WTC11 (cell line): ENCODE measurements at regions not wholly inside any gene's neighbourhood (a gene's known extent, or its start where the extent isn't known, plus 50 kb on each side); places are given as distances from the start of the nearest gene placed in this dataset.

Experiments
- IRF2 ChIP-seq: sonication (generic); formaldehyde crosslinking; IDR thresholded peaks from 2 replicates; pipeline ENCODE4 v1.8.0; 2022; ENCODE audit warnings: low read depth, missing genetic modification reagents, borderline replicate concordance
- NR2C2 ChIP-seq: sonication (generic); formaldehyde crosslinking; IDR thresholded peaks from 2 replicates; pipeline ENCODE4 v1.8.0; 2022; ENCODE audit warnings: mild to moderate bottlenecking, missing genetic modification reagents
- TCF7 ChIP-seq: sonication (generic); formaldehyde crosslinking; IDR thresholded peaks from 2 replicates; pipeline ENCODE4 v1.8.0; 2022; ENCODE audit warnings: mild to moderate bottlenecking, low read depth, missing genetic modification reagents, moderate library complexity
- TEAD1 ChIP-seq: sonication (generic); formaldehyde crosslinking; IDR thresholded peaks from 2 replicates; pipeline ENCODE4 v1.8.0; 2022; ENCODE audit warnings: mild to moderate bottlenecking, missing genetic modification reagents
- TF ChIP-seq, protein P1 (sequence below): fragments of 200-600 bp; IDR thresholded peaks from 2 replicates; pipeline ENCODE4 v1.8.0; 2022; ENCODE audit warnings: antibody characterized with exemption
- TF ChIP-seq, protein P2 (sequence below): sonication (generic); formaldehyde crosslinking; IDR thresholded peaks from 2 replicates; pipeline ENCODE4 v1.8.1; 2023; ENCODE audit warnings: mild to moderate bottlenecking, missing genetic modification reagents, moderate library complexity
- TF ChIP-seq, protein P3 (sequence below): sonication (generic); formaldehyde crosslinking; IDR thresholded peaks from 2 replicates; pipeline ENCODE4 v1.8.0; 2023; ENCODE audit warnings: missing genetic modification reagents
- TF ChIP-seq, protein P4 (sequence below): sonication (generic); formaldehyde crosslinking; IDR thresholded peaks from 2 replicates; pipeline ENCODE4 v1.8.0; 2023; ENCODE audit warnings: missing genetic modification reagents, mild to moderate bottlenecking, borderline replicate concordance
- TF ChIP-seq, protein P5 (sequence below): sonication (generic); formaldehyde crosslinking; IDR thresholded peaks from 2 replicates; pipeline ENCODE4 v1.8.1; 2022; ENCODE audit warnings: mild to moderate bottlenecking, missing genetic modification reagents, moderate library complexity, borderline replicate concordance
- TF ChIP-seq, protein P6 (sequence below): fragments of 250-450 bp; sonication (Bioruptor Pico); IDR thresholded peaks from 2 replicates; pipeline ENCODE4 v2.1.2; 2022; ENCODE audit warnings: mild to moderate bottlenecking, moderate library complexity

DNA sequence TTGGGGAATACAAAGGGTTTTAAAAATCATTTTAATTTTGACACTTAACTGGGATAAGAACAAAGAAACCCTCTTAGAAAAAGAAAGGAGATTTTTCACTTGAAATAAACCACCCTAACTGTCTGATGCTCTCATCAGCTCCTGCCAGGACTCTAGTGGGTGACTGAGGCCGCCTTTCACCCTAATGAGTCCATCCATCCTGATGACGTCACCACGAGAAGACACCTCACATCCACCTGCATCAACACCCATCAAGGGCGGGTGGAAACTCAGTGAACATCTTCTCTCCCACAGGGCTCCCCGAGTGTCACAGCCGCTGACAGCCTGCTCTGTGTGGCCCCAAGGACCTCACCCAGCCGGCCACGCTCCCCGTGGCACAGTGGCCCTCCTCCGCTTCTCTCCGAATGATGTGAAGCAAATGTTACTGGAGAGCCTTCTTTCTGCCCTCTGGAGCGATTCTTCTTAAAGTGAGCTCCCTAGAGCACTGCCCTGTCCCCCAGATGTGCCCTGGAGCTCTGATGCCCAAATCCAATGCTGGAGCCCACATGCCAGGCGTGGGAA is 584.3 kb upstream of the ADAMTS16 start:
- TF ChIP-seq, protein P1, sequence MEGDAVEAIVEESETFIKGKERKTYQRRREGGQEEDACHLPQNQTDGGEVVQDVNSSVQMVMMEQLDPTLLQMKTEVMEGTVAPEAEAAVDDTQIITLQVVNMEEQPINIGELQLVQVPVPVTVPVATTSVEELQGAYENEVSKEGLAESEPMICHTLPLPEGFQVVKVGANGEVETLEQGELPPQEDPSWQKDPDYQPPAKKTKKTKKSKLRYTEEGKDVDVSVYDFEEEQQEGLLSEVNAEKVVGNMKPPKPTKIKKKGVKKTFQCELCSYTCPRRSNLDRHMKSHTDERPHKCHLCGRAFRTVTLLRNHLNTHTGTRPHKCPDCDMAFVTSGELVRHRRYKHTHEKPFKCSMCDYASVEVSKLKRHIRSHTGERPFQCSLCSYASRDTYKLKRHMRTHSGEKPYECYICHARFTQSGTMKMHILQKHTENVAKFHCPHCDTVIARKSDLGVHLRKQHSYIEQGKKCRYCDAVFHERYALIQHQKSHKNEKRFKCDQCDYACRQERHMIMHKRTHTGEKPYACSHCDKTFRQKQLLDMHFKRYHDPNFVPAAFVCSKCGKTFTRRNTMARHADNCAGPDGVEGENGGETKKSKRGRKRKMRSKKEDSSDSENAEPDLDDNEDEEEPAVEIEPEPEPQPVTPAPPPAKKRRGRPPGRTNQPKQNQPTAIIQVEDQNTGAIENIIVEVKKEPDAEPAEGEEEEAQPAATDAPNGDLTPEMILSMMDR, result no peak
- TF ChIP-seq TEAD1 (CRISPR knock-in tag) (no peak), NR2C2 (CRISPR knock-in tag) (no peak), TCF7 (CRISPR knock-in tag) (no peak), IRF2 (no peak)
- TF ChIP-seq, protein P2, sequence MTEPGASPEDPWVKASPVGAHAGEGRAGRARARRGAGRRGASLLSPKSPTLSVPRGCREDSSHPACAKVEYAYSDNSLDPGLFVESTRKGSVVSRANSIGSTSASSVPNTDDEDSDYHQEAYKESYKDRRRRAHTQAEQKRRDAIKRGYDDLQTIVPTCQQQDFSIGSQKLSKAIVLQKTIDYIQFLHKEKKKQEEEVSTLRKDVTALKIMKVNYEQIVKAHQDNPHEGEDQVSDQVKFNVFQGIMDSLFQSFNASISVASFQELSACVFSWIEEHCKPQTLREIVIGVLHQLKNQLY (CRISPR knock-in tag), result no peak
- TF ChIP-seq, protein P3, sequence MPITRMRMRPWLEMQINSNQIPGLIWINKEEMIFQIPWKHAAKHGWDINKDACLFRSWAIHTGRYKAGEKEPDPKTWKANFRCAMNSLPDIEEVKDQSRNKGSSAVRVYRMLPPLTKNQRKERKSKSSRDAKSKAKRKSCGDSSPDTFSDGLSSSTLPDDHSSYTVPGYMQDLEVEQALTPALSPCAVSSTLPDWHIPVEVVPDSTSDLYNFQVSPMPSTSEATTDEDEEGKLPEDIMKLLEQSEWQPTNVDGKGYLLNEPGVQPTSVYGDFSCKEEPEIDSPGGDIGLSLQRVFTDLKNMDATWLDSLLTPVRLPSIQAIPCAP (CRISPR knock-in tag), result no peak
- TF ChIP-seq, protein P4, sequence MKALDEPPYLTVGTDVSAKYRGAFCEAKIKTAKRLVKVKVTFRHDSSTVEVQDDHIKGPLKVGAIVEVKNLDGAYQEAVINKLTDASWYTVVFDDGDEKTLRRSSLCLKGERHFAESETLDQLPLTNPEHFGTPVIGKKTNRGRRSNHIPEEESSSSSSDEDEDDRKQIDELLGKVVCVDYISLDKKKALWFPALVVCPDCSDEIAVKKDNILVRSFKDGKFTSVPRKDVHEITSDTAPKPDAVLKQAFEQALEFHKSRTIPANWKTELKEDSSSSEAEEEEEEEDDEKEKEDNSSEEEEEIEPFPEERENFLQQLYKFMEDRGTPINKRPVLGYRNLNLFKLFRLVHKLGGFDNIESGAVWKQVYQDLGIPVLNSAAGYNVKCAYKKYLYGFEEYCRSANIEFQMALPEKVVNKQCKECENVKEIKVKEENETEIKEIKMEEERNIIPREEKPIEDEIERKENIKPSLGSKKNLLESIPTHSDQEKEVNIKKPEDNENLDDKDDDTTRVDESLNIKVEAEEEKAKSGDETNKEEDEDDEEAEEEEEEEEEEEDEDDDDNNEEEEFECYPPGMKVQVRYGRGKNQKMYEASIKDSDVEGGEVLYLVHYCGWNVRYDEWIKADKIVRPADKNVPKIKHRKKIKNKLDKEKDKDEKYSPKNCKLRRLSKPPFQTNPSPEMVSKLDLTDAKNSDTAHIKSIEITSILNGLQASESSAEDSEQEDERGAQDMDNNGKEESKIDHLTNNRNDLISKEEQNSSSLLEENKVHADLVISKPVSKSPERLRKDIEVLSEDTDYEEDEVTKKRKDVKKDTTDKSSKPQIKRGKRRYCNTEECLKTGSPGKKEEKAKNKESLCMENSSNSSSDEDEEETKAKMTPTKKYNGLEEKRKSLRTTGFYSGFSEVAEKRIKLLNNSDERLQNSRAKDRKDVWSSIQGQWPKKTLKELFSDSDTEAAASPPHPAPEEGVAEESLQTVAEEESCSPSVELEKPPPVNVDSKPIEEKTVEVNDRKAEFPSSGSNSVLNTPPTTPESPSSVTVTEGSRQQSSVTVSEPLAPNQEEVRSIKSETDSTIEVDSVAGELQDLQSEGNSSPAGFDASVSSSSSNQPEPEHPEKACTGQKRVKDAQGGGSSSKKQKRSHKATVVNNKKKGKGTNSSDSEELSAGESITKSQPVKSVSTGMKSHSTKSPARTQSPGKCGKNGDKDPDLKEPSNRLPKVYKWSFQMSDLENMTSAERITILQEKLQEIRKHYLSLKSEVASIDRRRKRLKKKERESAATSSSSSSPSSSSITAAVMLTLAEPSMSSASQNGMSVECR (CRISPR knock-in tag), result no peak
- TF ChIP-seq, protein P5, sequence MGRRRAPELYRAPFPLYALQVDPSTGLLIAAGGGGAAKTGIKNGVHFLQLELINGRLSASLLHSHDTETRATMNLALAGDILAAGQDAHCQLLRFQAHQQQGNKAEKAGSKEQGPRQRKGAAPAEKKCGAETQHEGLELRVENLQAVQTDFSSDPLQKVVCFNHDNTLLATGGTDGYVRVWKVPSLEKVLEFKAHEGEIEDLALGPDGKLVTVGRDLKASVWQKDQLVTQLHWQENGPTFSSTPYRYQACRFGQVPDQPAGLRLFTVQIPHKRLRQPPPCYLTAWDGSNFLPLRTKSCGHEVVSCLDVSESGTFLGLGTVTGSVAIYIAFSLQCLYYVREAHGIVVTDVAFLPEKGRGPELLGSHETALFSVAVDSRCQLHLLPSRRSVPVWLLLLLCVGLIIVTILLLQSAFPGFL (CRISPR knock-in tag), result no peak
- TF ChIP-seq, protein P6, sequence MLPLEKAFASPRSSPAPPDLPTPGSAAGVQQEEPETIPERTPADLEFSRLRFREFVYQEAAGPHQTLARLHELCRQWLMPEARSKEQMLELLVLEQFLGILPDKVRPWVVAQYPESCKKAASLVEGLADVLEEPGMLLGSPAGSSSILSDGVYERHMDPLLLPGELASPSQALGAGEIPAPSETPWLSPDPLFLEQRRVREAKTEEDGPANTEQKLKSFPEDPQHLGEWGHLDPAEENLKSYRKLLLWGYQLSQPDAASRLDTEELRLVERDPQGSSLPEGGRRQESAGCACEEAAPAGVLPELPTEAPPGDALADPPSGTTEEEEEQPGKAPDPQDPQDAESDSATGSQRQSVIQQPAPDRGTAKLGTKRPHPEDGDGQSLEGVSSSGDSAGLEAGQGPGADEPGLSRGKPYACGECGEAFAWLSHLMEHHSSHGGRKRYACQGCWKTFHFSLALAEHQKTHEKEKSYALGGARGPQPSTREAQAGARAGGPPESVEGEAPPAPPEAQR (CRISPR knock-in tag), result no peak
